MCF 10A (cell line): ENCODE measurements at regions not wholly inside any gene's neighbourhood (a gene's known extent, or its start where the extent isn't known, plus 50 kb on each side); places are given as distances from the start of the nearest gene placed in this dataset.
"Not testable (repeated sequence)": the region's sequence is repeated elsewhere in the genome, so short reads cannot be mapped to it uniquely, and the experiment has no call there.

Experiments
- BruUV-seq: library from RNA; stranded (reverse); fragments of 400-500 nt; replicated peaks from 2 replicates; lab custom pipeline; 2021; lab: Mats Ljungman, UMichigan
- CTCF ChIA-PET: fragments of 300-600 bp; sonication (Branson Sonifier 250); formaldehyde crosslinking; extraction: SDS; loops from one replicate; lab custom pipeline; 2021; ENCODE audit warnings: antibody characterized with exemption, inconsistent platforms; lab: Yijun Ruan, JAX
- POLR2A ChIA-PET: fragments of 300-600, 350-650 bp; sonication (Branson Sonifier 250); formaldehyde crosslinking; extraction: SDS; loops from one replicate; lab custom pipeline; 2020; ENCODE audit warnings: antibody characterized with exemption, inconsistent platforms; lab: Yijun Ruan, JAX
- DNase-seq: peaks from one replicate; pipeline ENCODE4 v3.0.0-alpha.2; 2018; ENCODE audit not compliant: unreplicated experiment
- H3K27ac Mint-ChIP-seq: one replicate; pipeline ENCODE4 v1.8.0; 2022; ENCODE audit warnings: mild to moderate bottlenecking, low read depth, mixed read lengths; ENCODE audit not compliant: unreplicated experiment
- H3K27me3 Mint-ChIP-seq: one replicate; pipeline ENCODE4 v1.8.0; 2022; ENCODE audit warnings: mixed read lengths; ENCODE audit not compliant: insufficient read depth, unreplicated experiment
- H3K36me3 Mint-ChIP-seq: one replicate; pipeline ENCODE4 v1.8.0; 2022; ENCODE audit warnings: mild to moderate bottlenecking, moderate library complexity, mixed read lengths; ENCODE audit not compliant: insufficient read depth, unreplicated experiment
- H3K4me1 Mint-ChIP-seq: one replicate; pipeline ENCODE4 v1.8.0; 2022; ENCODE audit warnings: mixed read lengths; ENCODE audit not compliant: insufficient read depth, unreplicated experiment
- H3K4me3 Mint-ChIP-seq: one replicate; pipeline ENCODE4 v1.8.0; 2022; ENCODE audit warnings: mild to moderate bottlenecking, moderate library complexity, mixed read lengths; ENCODE audit not compliant: unreplicated experiment
- H3K9me3 Mint-ChIP-seq: one replicate; pipeline ENCODE4 v1.8.0; 2022; ENCODE audit warnings: mixed read lengths; ENCODE audit not compliant: unreplicated experiment
- CTCF ChIP-seq: fragments of 200-600 bp; IDR thresholded peaks from one replicate; pipeline ENCODE4 v1.8.0; 2022; ENCODE audit warnings: antibody characterized with exemption, mild to moderate bottlenecking; ENCODE audit not compliant: unreplicated experiment
- intact Hi-C: fragments of 100-400 bp; cut with micrococcal nuclease; formaldehyde crosslinking; loops from 2 replicates; pipeline ENCODE4 v1.14.1; 2022

- BruUV-seq: no TSS peak
- no peak for DNase-seq
- no peak for TF ChIP-seq CTCF
- H3K4me1 Mint-ChIP-seq: no peaks in the 10 kb centered on the region
- no peak overlapping the region for H3K27ac Mint-ChIP-seq
- intact Hi-C loops: no loop called here
- POLR2A ChIA-PET: no interaction called here
- no peaks in the 10 kb centered on the region for H3K9me3 Mint-ChIP-seq
- no peak overlapping the region for H3K4me3 Mint-ChIP-seq
- H3K27me3 Mint-ChIP-seq: no peaks in the 10 kb centered on the region
- no peaks in the 10 kb centered on the region for H3K36me3 Mint-ChIP-seq
- CTCF ChIA-PET: interaction anchor here (0.6 to 1.9 kb wide), 3 partner anchors 11 to 164 kb away, joined by 3 to 6 read pairs (median 3); no protein-coding TSS in a partner anchor
These were observed 194.4 kb downstream of the COX18 start for GRCh38 chr4:72875138-72875537.

- H3K27me3 Mint-ChIP-seq: no peaks in the 10 kb centered on the region
- POLR2A ChIA-PET: no interaction called here
- H3K27ac Mint-ChIP-seq: no peak overlapping the region
- no peaks in the 10 kb centered on the region for H3K36me3 Mint-ChIP-seq
- H3K4me1 Mint-ChIP-seq: no peaks in the 10 kb centered on the region
- intact Hi-C loops: no loop called here
- CTCF ChIA-PET: no interaction called here
- no peaks in the 10 kb centered on the region for H3K9me3 Mint-ChIP-seq
- DNase-seq: no peak
- no peak for TF ChIP-seq CTCF
- no TSS peak for BruUV-seq
- no peak overlapping the region for H3K4me3 Mint-ChIP-seq
These were observed 204.6 kb downstream of the COX18 start for GRCh38 chr4:72864898-72865297.

- BruUV-seq, CTCF ChIA-PET: not testable (repeated sequence)
These were observed 205.2 kb downstream of the COX18 start for GRCh38 chr4:72864277-72864676.

GRCh38 chr4:72860766-72861165, 208.8 kb downstream of the COX18 start:
- ChIA-PET CTCF (interaction anchor here (0.5 kb wide), 1 partner anchor 94 kb away, joined by 3 read pairs; no protein-coding TSS in a partner anchor), POLR2A (no interaction called here)
- Mint-ChIP-seq H3K4me1 (peaks cover 7% of the 10 kb centered on the region), H3K36me3 (no peaks in the 10 kb centered on the region), H3K9me3 (no peaks in the 10 kb centered on the region), H3K27ac (no peak overlapping the region), H3K4me3 (no peak overlapping the region), H3K27me3 (no peaks in the 10 kb centered on the region)
- no peak for TF ChIP-seq CTCF
- intact Hi-C loops: no loop called here
- BruUV-seq: no TSS peak
- no peak for DNase-seq

More at GRCh38 chr4:72864277-72864676, 205.2 kb downstream of the COX18 start:
- H3K27ac Mint-ChIP-seq, POLR2A ChIA-PET, H3K9me3 Mint-ChIP-seq, H3K27me3 Mint-ChIP-seq, intact Hi-C loops, H3K36me3 Mint-ChIP-seq, H3K4me1 Mint-ChIP-seq, H3K4me3 Mint-ChIP-seq, DNase-seq: not testable (repeated sequence)

GRCh38 chr4:72858328-72858727, 211.2 kb downstream of the COX18 start:
- POLR2A ChIA-PET: no interaction called here
- peak; percentile 72 for DNase-seq
- intact Hi-C loops: no loop called here
- Mint-ChIP-seq H3K36me3 (no peaks in the 10 kb centered on the region), H3K4me1 (peaks cover 7% of the 10 kb centered on the region), H3K4me3 (no peak overlapping the region), H3K9me3 (no peaks in the 10 kb centered on the region), H3K27ac (peak overlapping the region; percentile 5), H3K27me3 (no peaks in the 10 kb centered on the region)
- no TSS peak for BruUV-seq
- CTCF ChIA-PET: interaction anchor here (0.6 kb wide), 1 partner anchor 127 kb away, joined by 3 read pairs; no protein-coding TSS in a partner anchor
- TF ChIP-seq CTCF: no peak
